ENCODE measurements at regions not wholly inside any gene's neighbourhood (a gene's known extent, or its start where the extent isn't known, plus 50 kb on each side); places are given as distances from the start of the nearest gene placed in this dataset.

DNA sequence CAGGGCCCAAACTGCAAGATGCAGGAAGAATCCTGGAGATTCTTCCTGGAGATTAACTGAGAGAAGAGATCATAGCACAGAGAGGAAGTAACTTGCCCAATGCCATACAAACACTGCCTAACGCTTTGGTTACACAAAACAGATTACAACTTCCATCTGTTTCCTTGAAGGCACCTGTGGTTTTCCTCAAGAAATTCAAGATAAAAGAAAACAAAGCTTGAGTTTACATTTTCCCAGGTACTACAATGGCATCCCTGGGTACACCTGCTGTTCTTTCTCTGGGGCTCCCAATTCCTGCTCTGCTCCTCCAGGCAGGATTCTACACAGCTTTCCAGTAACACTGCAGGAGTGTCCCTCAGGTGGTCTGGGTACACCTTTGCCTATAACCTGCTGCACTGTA is 781.9 kb upstream of the ID2 start:
- TF ChIP-seq EP300 (conservative IDR thresholded peaks at IDR 0.05; ENCODE audit: poor library complexity, severe bottlenecking) (no peak), POLR2AphosphoS5 (IDR thresholded peaks at IDR 0.05) (no peak), EZH2 (IDR thresholded peaks at IDR 0.05; ENCODE audit: borderline replicate concordance, insufficient read depth, low read length, poor library complexity, severe bottlenecking) (no peak), SMC3 (conservative IDR thresholded peaks at IDR 0.05; ENCODE audit: poor library complexity) (no peak), RAD21 (conservative IDR thresholded peaks at IDR 0.05) (no peak), TAF1 (IDR thresholded peaks at IDR 0.05; ENCODE audit: low read depth) (no peak), MXI1 (conservative IDR thresholded peaks at IDR 0.05; ENCODE audit: poor library complexity, severe bottlenecking) (no peak)
- TF ChIP-seq, protein P1, sequence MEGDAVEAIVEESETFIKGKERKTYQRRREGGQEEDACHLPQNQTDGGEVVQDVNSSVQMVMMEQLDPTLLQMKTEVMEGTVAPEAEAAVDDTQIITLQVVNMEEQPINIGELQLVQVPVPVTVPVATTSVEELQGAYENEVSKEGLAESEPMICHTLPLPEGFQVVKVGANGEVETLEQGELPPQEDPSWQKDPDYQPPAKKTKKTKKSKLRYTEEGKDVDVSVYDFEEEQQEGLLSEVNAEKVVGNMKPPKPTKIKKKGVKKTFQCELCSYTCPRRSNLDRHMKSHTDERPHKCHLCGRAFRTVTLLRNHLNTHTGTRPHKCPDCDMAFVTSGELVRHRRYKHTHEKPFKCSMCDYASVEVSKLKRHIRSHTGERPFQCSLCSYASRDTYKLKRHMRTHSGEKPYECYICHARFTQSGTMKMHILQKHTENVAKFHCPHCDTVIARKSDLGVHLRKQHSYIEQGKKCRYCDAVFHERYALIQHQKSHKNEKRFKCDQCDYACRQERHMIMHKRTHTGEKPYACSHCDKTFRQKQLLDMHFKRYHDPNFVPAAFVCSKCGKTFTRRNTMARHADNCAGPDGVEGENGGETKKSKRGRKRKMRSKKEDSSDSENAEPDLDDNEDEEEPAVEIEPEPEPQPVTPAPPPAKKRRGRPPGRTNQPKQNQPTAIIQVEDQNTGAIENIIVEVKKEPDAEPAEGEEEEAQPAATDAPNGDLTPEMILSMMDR (IDR thresholded peaks at IDR 0.05; ENCODE audit: poor library complexity, severe bottlenecking): no peak
- TF ChIP-seq, protein P2, sequence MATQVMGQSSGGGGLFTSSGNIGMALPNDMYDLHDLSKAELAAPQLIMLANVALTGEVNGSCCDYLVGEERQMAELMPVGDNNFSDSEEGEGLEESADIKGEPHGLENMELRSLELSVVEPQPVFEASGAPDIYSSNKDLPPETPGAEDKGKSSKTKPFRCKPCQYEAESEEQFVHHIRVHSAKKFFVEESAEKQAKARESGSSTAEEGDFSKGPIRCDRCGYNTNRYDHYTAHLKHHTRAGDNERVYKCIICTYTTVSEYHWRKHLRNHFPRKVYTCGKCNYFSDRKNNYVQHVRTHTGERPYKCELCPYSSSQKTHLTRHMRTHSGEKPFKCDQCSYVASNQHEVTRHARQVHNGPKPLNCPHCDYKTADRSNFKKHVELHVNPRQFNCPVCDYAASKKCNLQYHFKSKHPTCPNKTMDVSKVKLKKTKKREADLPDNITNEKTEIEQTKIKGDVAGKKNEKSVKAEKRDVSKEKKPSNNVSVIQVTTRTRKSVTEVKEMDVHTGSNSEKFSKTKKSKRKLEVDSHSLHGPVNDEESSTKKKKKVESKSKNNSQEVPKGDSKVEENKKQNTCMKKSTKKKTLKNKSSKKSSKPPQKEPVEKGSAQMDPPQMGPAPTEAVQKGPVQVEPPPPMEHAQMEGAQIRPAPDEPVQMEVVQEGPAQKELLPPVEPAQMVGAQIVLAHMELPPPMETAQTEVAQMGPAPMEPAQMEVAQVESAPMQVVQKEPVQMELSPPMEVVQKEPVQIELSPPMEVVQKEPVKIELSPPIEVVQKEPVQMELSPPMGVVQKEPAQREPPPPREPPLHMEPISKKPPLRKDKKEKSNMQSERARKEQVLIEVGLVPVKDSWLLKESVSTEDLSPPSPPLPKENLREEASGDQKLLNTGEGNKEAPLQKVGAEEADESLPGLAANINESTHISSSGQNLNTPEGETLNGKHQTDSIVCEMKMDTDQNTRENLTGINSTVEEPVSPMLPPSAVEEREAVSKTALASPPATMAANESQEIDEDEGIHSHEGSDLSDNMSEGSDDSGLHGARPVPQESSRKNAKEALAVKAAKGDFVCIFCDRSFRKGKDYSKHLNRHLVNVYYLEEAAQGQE (IDR thresholded peaks at IDR 0.05; ENCODE audit: borderline replicate concordance): no peak
- Histone ChIP-seq H4K20me1 (ENCODE audit: insufficient read depth) (no peaks in the 10 kb centered on the region), H3K27me3 (ENCODE audit: insufficient read depth, low read depth, low read length) (no peaks in the 10 kb centered on the region), H3K4me2 (ENCODE audit: low read length) (no peak overlapping the region), H3K9me3 (ENCODE audit: low read length) (no peaks in the 10 kb centered on the region), H3K4me3 (ENCODE audit: low read length) (no peak overlapping the region), H3K79me2 (replicated peaks; ENCODE audit: insufficient read depth, low read length) (no peaks in the 10 kb centered on the region), H2AFZ (ENCODE audit: low read depth, low read length) (no peak overlapping the region), H3K9ac (ENCODE audit: low read length) (no peak overlapping the region), H3K36me3 (ENCODE audit: insufficient read depth, low read length) (no peaks in the 10 kb centered on the region), H3K9me2 (ENCODE audit: insufficient read depth, low read length) (no peaks in the 10 kb centered on the region), H3F3A (ENCODE audit: insufficient read depth, low read length, poor library complexity, severe bottlenecking) (no peaks in the 10 kb centered on the region), H3K27ac (ENCODE audit: low read length) (no peak overlapping the region)

DNA sequence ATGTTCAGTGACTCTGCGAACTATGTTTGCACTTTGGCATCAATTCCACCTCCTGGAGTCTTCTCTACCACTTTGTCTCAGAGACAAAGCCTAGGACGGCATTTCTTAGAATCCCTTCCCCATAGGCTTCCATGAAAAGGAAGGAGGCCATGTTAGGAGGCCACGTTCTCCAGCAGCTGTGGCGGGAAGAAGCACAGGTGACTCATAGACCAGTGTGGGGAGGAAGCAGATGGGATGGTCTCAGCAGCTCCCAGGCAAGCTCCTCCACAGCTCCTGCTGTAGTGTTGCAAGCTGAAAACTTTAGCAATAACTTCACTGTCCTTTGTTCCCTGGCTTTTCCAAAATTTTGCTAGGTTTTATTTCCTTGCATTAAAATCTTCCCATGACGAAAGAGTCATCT is 781.3 kb upstream of the ID2 start:
- H3K79me2 ChIP-seq (replicated peaks; ENCODE audit: insufficient read depth, low read length): no peaks in the 10 kb centered on the region
- no peak overlapping the region for H3K4me2 ChIP-seq (ENCODE audit: low read length)
- H3K9me3 ChIP-seq (ENCODE audit: low read length): no peaks in the 10 kb centered on the region
- no peak overlapping the region for H2AFZ ChIP-seq (ENCODE audit: low read depth, low read length)
- no peaks in the 10 kb centered on the region for H3F3A ChIP-seq (ENCODE audit: insufficient read depth, low read length, poor library complexity, severe bottlenecking)
- no peak overlapping the region for H3K9ac ChIP-seq (ENCODE audit: low read length)
- no peak overlapping the region for H3K27ac ChIP-seq (ENCODE audit: low read length)
- H3K27me3 ChIP-seq (ENCODE audit: insufficient read depth, low read depth, low read length): no peaks in the 10 kb centered on the region
- H4K20me1 ChIP-seq (ENCODE audit: insufficient read depth): no peaks in the 10 kb centered on the region
- H3K4me3 ChIP-seq (ENCODE audit: low read length): no peak overlapping the region
- no peaks in the 10 kb centered on the region for H3K9me2 ChIP-seq (ENCODE audit: insufficient read depth, low read length)
- TF ChIP-seq EP300 (conservative IDR thresholded peaks at IDR 0.05; ENCODE audit: poor library complexity, severe bottlenecking) (no peak), SMC3 (conservative IDR thresholded peaks at IDR 0.05; ENCODE audit: poor library complexity) (no peak), TAF1 (IDR thresholded peaks at IDR 0.05; ENCODE audit: low read depth) (no peak), MXI1 (conservative IDR thresholded peaks at IDR 0.05; ENCODE audit: poor library complexity, severe bottlenecking) (no peak), POLR2AphosphoS5 (IDR thresholded peaks at IDR 0.05) (no peak), RAD21 (conservative IDR thresholded peaks at IDR 0.05) (no peak), EZH2 (IDR thresholded peaks at IDR 0.05; ENCODE audit: borderline replicate concordance, insufficient read depth, low read length, poor library complexity, severe bottlenecking) (no peak)
- TF ChIP-seq, protein P1 (IDR thresholded peaks at IDR 0.05; ENCODE audit: poor library complexity, severe bottlenecking): no peak
- TF ChIP-seq, protein P2 (IDR thresholded peaks at IDR 0.05; ENCODE audit: borderline replicate concordance): no peak
- H3K36me3 ChIP-seq (ENCODE audit: insufficient read depth, low read length): no peaks in the 10 kb centered on the region

Data from neural cell (in vitro differentiated cells).